ENCODE measurements at regions not wholly inside any gene's neighbourhood (a gene's known extent, or its start where the extent isn't known, plus 50 kb on each side); places are given as distances from the start of the nearest gene placed in this dataset.

GRCh38 chr4:38582445-38582844 is 81.6 kb upstream of the KLF3 start (continued):
- no peak for TF ChIP-seq ARID4B (CRISPR knock-in tag; IDR thresholded peaks at IDR 0.05; ENCODE audit: borderline replicate concordance)
- TF ChIP-seq ZNF138 (CRISPR knock-in tag; conservative IDR thresholded peaks at IDR 0.05), result no peak

GRCh38 chr4:38582889-38583470 is 81.0 kb upstream of the KLF3 start:
- CTCF ChIA-PET, result interaction anchor here (1.2 to 1.6 kb wide), 3 partner anchors 177 to 514 kb away, joined by 3 to 4 read pairs (median 4); no protein-coding TSS in a partner anchor
- POLR2A ChIA-PET, result interaction anchor here (0.6 kb wide), 1 partner anchor 368 kb away, joined by 4 read pairs; no protein-coding TSS in a partner anchor
- TF ChIP-seq FOXP1 (CRISPR knock-in tag; IDR thresholded peaks at IDR 0.05; ENCODE audit: borderline replicate concordance), result no peak
- no peak for TF ChIP-seq IRF1 (CRISPR knock-in tag; IDR thresholded peaks at IDR 0.05)
- no peak for TF ChIP-seq ZNF263 (CRISPR knock-in tag; IDR thresholded peaks at IDR 0.05; ENCODE audit: low read depth)
- no peak for TF ChIP-seq CREM (CRISPR knock-in tag; IDR thresholded peaks at IDR 0.05)
- TF ChIP-seq ZNF232 (CRISPR knock-in tag; IDR thresholded peaks at IDR 0.05), result no peak
- TF ChIP-seq HMGA2 (CRISPR knock-in tag; IDR thresholded peaks at IDR 0.05), result no peak
- no peak for TF ChIP-seq GRHL2 (CRISPR knock-in tag; IDR thresholded peaks at IDR 0.05; ENCODE audit: insufficient replicate concordance, severe bottlenecking)
- DNase-seq (ENCODE audit: low spot score) (no peak), ATAC-seq (no peak)
- peaks cover 17% of the 10 kb centered on the region for H3K4me1 Mint-ChIP-seq
- H3K4me3 Mint-ChIP-seq, result no peak overlapping the region
- peaks cover 4% of the 10 kb centered on the region; the same call in 1 of the 2 replicates for H3K27me3 Mint-ChIP-seq (ENCODE audit: low read depth)
- no peak overlapping the region for H3K27ac Mint-ChIP-seq
- no peaks in the 10 kb centered on the region for H3K36me3 Mint-ChIP-seq
- peaks cover 15% of the 10 kb centered on the region for H3K9me3 Mint-ChIP-seq

GRCh38 chr4:38585871-38586270 is 78.1 kb upstream of the KLF3 start:
- ChIA-PET POLR2A (interaction anchor here (0.6 kb wide), 1 partner anchor 500 kb away, joined by 5 read pairs; no protein-coding TSS in a partner anchor), CTCF (no interaction called here)
- DNase-seq (ENCODE audit: low spot score) (no peak), ATAC-seq (no peak)
- Mint-ChIP-seq H3K36me3 (no peaks in the 10 kb centered on the region), H3K27me3 (ENCODE audit: low read depth) (peaks cover 4% of the 10 kb centered on the region), H3K27ac (no peak overlapping the region), H3K9me3 (peaks cover 11% of the 10 kb centered on the region), H3K4me1 (peaks cover 15% of the 10 kb centered on the region), H3K4me3 (no peak overlapping the region)
- TF ChIP-seq ELF4 (CRISPR knock-in tag; IDR thresholded peaks at IDR 0.05; ENCODE audit: low read depth), result no peak
- TF ChIP-seq GABPB1 (CRISPR knock-in tag; IDR thresholded peaks at IDR 0.05), result no peak
- no peak for TF ChIP-seq OVOL2 (CRISPR knock-in tag; IDR thresholded peaks at IDR 0.05; ENCODE audit: borderline replicate concordance)
- TF ChIP-seq ZNF121 (CRISPR knock-in tag; IDR thresholded peaks at IDR 0.05), result no peak
- no peak for TF ChIP-seq ZSCAN18 (CRISPR knock-in tag; IDR thresholded peaks at IDR 0.05)
- no peak for TF ChIP-seq ZNF396 (CRISPR knock-in tag; IDR thresholded peaks at IDR 0.05; ENCODE audit: borderline replicate concordance)
